HL-60 (cell line): ENCODE measurements at regions not wholly inside any gene's neighbourhood (a gene's known extent, or its start where the extent isn't known, plus 50 kb on each side); places are given as distances from the start of the nearest gene placed in this dataset.

Experiments used
- DNase-seq, 2 experiments: peaks; one replicate each; pipeline ENCODE4 v3.0.0-alpha.2; 2010 to 2020; ENCODE audit warnings: low read depth in 1 of 2, low spot score in 1 of 2
- H3K27ac ChIP-seq: fragments of 250-450 bp; sonication (Bioruptor Pico); replicated peaks from 2 replicates; pipeline ENCODE4 v1.5.1; 2020; ENCODE audit warnings: mild to moderate bottlenecking, moderate library complexity
- H3K27me3 ChIP-seq: fragments of 250-450 bp; sonication (Bioruptor Pico); 2 replicates; pipeline ENCODE4 v1.5.1; 2021; ENCODE audit warnings: mild to moderate bottlenecking, moderate library complexity; ENCODE audit not compliant: insufficient read depth, poor library complexity, severe bottlenecking
- H3K4me3 ChIP-seq: replicated peaks from 2 replicates; pipeline ENCODE4 v1.5.1; 2011; ENCODE audit warnings: mild to moderate bottlenecking, control low read depth, low read length; ENCODE audit not compliant: insufficient read depth
- GABPA ChIP-seq: IDR thresholded peaks from 2 replicates; pipeline ENCODE4 v1.6.1; 2012; ENCODE audit warnings: low read depth
- POLR2AphosphoS5 ChIP-seq: IDR thresholded peaks from 2 replicates; pipeline ENCODE4 v1.6.1; 2012; ENCODE audit warnings: low read depth
- SPI1 ChIP-seq: IDR thresholded peaks from 2 replicates; pipeline ENCODE4 v1.6.1; 2012; ENCODE audit warnings: low read depth, mild to moderate bottlenecking, borderline replicate concordance
- TF ChIP-seq, protein P1 (sequence below): IDR thresholded peaks from 2 replicates; pipeline ENCODE4 v1.6.1; 2012; ENCODE audit warnings: low read depth; ENCODE audit not compliant: insufficient replicate concordance
- TF ChIP-seq, protein P2 (sequence below): IDR thresholded peaks from one replicate; pipeline ENCODE4 v1.5.1; 2011; ENCODE audit warnings: low read length, control low read depth, inconsistent platforms; ENCODE audit not compliant: insufficient read depth

DNA sequence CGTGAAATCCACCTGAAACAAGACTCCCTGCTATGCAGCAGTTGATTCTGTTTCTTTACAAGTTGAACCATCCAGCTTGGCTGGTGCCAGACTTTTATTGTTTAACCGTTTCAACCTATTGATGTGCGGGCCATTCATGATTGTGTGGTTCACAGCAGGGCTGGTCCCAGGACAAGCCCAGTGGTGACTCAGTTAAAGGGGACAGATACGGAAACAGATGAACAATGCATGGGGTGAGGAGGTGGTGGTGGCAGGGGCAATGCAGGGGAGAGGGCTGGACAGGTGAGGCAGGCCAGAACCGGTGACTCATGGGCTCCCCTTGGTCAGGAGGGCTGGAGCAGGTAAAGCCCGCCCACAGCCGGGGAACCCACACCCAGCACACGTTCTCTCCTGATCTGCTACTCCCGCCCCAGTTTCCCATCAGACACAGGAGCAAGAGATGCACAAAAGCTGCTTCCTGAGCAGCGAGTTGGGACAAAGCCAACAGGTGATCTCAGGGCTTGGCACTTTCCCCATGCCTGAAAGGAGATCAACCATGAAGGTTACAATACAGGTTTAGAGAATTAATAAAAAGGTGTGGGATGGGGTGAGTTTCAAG, 232.2 kb downstream of the LY86 start:
- Histone ChIP-seq H3K27ac (no peak overlapping the region), H3K27me3 (no peaks in the 10 kb centered on the region), H3K4me3 (no peak overlapping the region)
- no peak for TF ChIP-seq SPI1
- TF ChIP-seq GABPA = no peak
- TF ChIP-seq, protein P1, sequence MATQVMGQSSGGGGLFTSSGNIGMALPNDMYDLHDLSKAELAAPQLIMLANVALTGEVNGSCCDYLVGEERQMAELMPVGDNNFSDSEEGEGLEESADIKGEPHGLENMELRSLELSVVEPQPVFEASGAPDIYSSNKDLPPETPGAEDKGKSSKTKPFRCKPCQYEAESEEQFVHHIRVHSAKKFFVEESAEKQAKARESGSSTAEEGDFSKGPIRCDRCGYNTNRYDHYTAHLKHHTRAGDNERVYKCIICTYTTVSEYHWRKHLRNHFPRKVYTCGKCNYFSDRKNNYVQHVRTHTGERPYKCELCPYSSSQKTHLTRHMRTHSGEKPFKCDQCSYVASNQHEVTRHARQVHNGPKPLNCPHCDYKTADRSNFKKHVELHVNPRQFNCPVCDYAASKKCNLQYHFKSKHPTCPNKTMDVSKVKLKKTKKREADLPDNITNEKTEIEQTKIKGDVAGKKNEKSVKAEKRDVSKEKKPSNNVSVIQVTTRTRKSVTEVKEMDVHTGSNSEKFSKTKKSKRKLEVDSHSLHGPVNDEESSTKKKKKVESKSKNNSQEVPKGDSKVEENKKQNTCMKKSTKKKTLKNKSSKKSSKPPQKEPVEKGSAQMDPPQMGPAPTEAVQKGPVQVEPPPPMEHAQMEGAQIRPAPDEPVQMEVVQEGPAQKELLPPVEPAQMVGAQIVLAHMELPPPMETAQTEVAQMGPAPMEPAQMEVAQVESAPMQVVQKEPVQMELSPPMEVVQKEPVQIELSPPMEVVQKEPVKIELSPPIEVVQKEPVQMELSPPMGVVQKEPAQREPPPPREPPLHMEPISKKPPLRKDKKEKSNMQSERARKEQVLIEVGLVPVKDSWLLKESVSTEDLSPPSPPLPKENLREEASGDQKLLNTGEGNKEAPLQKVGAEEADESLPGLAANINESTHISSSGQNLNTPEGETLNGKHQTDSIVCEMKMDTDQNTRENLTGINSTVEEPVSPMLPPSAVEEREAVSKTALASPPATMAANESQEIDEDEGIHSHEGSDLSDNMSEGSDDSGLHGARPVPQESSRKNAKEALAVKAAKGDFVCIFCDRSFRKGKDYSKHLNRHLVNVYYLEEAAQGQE = no peak
- TF ChIP-seq, protein P2, sequence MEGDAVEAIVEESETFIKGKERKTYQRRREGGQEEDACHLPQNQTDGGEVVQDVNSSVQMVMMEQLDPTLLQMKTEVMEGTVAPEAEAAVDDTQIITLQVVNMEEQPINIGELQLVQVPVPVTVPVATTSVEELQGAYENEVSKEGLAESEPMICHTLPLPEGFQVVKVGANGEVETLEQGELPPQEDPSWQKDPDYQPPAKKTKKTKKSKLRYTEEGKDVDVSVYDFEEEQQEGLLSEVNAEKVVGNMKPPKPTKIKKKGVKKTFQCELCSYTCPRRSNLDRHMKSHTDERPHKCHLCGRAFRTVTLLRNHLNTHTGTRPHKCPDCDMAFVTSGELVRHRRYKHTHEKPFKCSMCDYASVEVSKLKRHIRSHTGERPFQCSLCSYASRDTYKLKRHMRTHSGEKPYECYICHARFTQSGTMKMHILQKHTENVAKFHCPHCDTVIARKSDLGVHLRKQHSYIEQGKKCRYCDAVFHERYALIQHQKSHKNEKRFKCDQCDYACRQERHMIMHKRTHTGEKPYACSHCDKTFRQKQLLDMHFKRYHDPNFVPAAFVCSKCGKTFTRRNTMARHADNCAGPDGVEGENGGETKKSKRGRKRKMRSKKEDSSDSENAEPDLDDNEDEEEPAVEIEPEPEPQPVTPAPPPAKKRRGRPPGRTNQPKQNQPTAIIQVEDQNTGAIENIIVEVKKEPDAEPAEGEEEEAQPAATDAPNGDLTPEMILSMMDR = no peak
- TF ChIP-seq POLR2AphosphoS5 = no peak
- DNase-seq = no peak

DNA sequence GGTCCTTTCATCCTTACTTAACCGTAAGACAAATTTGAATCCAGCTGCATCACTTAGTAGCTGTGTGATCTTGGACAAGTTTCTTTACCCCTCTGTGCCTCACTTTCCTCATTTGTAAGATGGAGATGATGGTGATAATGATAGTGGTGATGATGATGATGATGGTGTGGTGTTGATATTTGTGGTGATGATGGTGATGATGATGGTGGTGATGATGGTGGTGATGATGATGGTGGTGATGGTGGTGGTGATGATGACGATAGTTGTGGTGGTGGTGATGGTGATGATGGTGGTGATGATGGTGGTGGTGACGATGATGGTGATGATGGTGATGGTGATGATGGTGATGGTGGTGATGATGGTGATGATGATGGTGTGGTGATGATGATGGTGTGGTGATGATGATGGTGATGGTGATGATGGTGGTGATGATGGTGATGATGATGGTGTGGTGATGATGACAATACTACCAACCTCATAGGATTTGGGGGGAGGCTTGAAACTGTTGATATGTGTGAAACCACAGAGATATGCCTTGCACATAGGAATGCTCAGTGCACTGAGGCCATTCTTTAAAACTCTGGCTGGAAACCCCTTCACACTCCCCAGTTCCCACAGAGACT, 233.2 kb downstream of the LY86 start:
- Histone ChIP-seq H3K4me3 (no peak overlapping the region), H3K27me3 (no peaks in the 10 kb centered on the region), H3K27ac (no peak overlapping the region)
- DNase-seq = no peak
- TF ChIP-seq, protein P2 = no peak
- TF ChIP-seq GABPA (no peak), POLR2AphosphoS5 (no peak), SPI1 (no peak)

DNA sequence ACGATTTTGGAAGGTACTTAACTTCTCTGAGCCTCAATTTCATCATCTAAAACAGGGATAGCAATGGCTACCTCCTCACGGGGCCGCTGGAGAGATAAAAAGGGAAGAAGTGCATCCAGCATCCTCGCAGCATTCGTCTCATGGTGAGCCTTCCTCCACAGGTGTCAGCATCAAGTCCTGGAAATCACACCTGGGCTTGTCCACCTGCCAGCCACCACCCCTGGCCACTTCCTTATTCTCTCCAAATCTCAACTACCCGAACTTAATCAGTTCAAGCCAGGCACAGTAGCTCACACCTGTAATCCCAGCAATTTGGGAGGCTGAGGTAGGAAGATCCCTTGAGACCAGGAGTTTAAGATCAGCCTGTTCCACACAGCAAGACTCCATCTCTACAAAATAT, 234.5 kb downstream of the LY86 start:
- DNase-seq = no peak
- Histone ChIP-seq H3K27me3 (no peaks in the 10 kb centered on the region), H3K4me3 (no peak overlapping the region), H3K27ac (no peak overlapping the region)
- TF ChIP-seq GABPA (no peak), SPI1 (peak; percentile 41; the same call in 1 of the 2 replicates)

DNA sequence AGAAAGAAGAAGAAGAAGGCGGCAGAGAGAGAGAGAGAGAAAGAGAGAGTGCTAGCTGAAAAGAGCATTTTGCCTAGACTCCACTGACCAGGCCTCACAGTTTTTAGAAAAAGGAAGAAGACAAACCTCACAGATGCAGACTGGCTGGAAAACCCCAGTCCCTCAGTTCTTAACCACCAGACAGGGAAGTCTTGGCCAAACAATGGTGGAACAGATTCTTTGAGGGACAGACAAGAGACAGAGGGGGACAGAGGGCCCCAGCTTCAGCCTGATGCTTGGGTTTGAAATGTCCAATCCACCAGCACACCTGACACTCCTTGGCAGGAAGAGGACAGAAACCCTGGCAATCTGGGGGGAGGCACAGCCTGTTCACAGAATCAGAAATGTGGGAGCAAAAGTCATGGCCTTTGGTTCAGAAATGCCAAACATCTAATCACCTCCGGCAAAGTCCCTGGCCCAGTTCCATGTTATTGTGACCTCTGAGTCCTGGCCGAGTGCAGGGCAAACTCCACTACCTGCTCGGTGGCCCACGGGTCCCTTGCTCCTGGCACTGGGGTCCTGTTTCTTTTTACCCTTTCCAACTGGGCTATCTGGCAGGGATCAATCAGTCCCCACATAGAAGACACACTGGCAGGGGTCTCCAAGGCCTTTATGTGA, 235.2 kb downstream of the LY86 start:
- H3K4me3 ChIP-seq = no peak overlapping the region
- no peaks in the 10 kb centered on the region for H3K27me3 ChIP-seq
- H3K27ac ChIP-seq = peak overlapping the region; percentile 15; the same call in 1 of the 2 replicates
- TF ChIP-seq SPI1 (peak; percentile 36; the same call in 1 of the 2 replicates), POLR2AphosphoS5 (no peak), GABPA (no peak)
- peak in 1 of 2 experiments; percentile 58 for DNase-seq

GRCh38 chr6:6824381-6824780, 235.9 kb downstream of the LY86 start:
- TF ChIP-seq POLR2AphosphoS5 = no peak
- TF ChIP-seq, protein P2 = no peak
- Histone ChIP-seq H3K27ac (no peak overlapping the region), H3K27me3 (no peaks in the 10 kb centered on the region), H3K4me3 (no peak overlapping the region)
- no peak for DNase-seq
